Activated CD4-positive, alpha-beta T cell treated with anti-CD3 and anti-CD28 coated beads for 4 hours (primary cell): ENCODE measurements at regions not wholly inside any gene's neighbourhood (a gene's known extent, or its start where the extent isn't known, plus 50 kb on each side); places are given as distances from the start of the nearest gene placed in this dataset.
A peak's percentile ranks its signal among the peaks of the same experiment; 100 is the strongest.
"Not testable (repeated sequence)": the region's sequence is repeated elsewhere in the genome, so short reads cannot be mapped to it uniquely, and the experiment has no call there.

ENCODE experiments used
- DNase-seq, 2 donors: peaks; one replicate each; pipeline ENCODE4 v3.0.0-alpha.2; 2020

DNA sequence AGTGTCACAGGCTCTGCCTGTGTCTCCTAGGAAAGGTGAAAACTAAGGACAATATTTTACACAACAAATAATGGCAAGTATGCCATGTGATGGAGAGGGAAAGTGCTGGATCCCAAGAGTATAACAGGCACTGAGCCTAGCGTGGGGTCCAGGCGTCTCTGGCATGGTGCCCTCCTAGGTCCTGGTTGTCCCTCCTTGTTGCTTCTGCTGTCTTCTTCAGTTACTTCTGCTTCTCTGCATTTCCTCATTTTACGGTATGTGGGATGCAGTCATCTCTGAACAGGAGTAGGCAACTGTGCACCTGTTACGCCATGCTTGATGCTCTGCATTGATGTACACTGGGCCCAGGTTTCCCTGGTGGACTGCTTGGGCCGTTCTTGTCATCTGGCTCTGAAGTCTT lies 1480.8 kb downstream of the FOXD4L5 start:
- DNase-seq: not testable (repeated sequence)

DNA sequence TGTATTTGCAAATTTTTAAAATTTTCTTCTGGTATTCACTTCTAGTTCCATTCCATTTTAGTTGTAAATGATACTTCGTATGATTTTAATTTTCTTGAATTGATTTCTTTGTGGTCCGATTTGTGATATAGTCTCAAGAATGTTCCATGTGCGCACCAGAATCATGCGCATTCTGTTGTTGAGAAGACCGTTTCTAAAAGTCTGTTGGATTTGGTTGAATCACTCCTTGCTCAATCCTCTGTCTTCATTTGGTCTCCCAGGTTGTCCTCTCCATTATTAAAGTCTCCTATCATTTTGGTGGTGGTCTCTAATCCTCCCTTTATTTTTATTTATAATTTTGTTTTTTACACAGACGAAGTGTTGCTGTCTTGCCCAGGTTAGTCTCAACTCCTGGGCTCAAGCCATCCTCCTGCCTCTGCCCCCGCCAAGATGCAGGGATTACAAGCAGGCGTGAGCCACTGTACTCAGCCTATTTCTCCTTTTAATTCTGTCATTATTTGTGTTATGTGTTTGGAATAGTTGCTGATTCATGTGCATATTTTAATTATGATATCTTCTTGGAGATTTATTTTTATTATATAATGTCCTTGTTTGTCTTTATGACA lies 1490.8 kb downstream of the FOXD4L5 start:
- not testable (repeated sequence) for DNase-seq

DNA sequence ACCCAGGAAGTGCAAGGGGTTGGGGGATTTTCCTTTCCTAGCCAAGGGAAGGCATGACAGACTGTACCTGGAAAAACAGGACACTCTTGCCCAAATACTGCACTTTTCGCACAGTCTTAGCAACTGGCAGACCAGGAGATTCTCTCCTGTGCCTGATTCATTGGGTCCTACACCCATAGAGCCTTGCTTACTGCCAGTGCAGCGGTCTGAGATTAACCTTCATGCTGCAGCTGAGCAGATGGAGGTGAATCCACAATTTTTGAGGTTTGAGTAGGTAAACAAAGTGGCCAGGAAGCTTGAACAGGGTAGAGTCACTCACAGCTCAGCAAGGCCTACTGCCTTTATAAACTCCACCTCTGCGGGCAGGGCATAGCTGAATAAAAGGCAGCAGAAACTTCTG lies 1497.6 kb downstream of the FOXD4L5 start:
- not testable (repeated sequence) for DNase-seq

DNA sequence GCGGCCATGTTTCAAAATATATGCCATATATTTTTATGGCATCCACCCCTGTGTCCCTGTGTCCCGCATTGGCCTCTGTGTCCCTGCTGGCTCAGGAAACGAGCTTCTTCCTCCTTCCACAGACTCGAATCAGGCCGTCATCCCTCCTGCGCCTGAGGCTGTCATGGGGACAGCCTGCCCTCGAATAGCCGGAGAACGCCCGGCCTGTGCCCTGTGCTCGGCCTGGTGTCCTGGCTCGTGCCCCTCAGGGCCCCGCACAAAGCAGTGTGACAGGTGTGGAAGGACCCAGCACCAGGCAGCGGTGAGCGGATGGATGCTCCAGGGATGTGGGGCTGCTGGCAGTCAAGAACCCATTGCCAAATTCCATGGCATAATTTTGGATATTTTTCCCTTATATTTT lies 1500.0 kb downstream of the FOXD4L5 start:
- not testable (repeated sequence) for DNase-seq

DNA sequence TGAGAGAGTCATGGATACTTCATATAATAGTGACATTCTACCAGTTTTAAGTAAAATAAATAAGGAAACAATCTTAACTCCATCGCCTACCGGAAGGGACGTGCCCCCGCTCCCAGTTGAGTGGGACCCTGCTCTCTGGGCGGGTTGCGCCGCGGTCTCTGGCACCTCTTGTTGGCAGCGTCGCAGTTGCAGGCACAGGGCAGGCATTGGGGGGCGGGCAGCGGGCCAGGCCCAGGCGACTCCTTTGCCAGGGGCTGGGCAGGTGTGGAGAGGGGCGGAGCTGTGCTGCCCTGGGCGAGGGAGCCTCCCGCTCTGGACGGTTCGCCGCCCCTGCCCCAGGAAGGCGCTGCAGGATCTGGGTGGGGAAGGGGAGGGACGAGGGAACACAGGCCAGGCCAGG lies 1500.6 kb downstream of the FOXD4L5 start:
- not testable (repeated sequence) for DNase-seq

DNA sequence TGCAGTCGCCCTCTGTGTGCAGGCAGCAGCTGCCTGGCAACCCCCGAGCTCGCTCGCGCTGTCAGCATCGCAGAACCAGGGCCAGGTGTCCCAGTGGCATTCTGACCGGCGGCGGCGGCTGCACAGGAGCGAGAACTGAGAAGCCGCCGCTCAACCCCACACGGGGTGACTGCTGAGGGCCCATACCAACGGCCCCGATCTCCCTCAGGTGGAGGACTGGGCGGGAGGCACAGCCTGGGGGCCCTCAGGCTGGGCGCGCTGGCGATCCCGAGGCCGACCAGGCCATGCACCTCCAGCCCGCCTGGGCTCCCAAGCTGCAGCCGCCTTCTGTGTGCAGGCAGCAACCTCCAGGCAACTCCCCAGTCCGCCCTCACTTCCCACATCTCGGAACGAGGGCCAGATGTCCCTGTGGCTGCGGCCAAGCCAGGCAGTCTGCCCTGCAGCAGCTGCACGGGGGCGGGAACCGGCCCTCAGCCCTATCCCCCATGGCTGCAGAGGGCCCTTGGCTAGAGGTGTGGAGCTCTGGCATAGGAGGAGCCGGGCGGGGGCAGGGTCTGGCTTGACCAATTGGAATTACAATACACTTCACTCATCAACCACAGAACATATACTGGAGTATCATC lies 1503.1 kb downstream of the FOXD4L5 start:
- DNase-seq: not testable (repeated sequence)

- DNase-seq: not testable (repeated sequence)
Observed at GRCh38 chr9:63781390-63781789, 1503.6 kb downstream of the FOXD4L5 start.

- not testable (repeated sequence) for DNase-seq
Observed at GRCh38 chr9:63776220-63776619, 1508.8 kb downstream of the FOXD4L5 start.

DNA sequence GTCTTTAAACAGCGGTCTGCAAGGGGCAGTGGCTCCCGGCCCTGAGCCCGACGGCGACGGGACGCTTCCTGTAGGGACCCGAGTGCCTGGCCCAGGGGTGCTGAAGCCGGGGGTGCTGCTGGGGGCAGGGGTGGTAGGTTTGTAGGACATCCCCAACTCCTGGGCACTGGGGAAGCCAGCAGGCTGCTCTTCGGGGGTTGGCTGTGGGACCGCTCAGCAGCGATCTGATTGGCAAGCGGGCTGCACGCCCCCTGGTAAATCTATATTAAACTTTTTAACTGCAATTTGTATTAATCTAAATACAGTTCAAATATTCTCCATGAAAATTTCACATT lies 1510.0 kb downstream of the FOXD4L5 start:
- not testable (repeated sequence) for DNase-seq

DNA sequence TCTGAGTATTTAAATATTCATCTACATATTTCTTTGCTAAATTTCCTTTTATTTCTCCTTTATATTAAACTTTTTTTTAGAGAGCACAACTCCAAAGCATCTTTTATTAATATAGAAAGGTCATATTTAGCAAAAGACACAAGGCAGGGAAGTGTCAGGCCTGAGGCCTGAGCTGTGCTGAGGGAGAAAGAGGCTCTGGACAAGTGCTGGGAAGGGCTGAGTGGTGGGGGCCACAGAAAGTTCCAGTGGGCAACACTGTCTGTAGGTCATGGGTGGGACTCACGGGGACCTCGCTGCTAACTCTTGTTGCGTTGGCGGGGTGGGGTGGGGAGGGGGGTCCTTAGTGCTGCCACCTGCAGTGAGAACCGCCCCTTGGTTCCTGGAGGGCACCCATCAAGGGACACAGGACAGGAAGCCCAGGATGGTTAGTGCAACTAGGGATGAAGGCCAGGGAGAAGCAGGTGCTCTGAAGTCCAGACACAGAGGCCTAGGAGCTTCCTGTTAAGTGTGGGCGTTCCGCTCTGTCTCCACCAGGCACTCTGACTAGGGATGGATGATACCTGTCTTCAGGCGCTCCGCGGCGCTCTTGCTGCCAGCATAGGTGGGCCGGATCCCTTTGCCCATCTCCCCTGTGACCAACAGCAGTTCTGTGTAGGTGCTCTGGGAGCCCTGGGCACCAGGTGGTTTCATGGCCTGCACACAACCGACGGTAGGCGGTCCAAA lies 1510.5 kb downstream of the FOXD4L5 start:
- DNase-seq: not testable (repeated sequence)

DNA sequence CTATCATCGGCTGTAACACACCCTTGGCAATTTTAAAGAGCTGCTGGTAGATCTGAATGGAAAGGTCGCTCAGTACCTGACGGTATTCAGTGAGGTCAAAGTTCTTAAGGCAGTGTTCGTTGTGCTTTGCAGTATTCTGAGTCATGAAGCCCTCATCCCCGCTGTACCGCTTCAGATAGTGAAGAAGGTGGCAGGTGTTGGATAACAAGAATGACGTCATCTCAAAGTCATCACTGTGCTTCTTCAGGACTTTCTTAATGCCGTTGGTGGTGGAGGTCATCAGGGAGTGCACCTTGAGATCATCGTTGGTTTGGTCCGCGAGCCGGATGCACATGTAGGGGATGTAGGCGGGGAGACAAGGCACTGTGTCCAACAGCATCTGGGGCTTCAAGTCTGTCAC lies 1522.8 kb downstream of the FOXD4L5 start:
- DNase-seq: not testable (repeated sequence)

- not testable (repeated sequence) for DNase-seq
Observed at GRCh38 chr9:63729021-63729420, 1556.0 kb downstream of the FOXD4L5 start.

GRCh38 chr9:63728287-63728686 lies 1556.7 kb downstream of the FOXD4L5 start:
- DNase-seq: no peak

DNA sequence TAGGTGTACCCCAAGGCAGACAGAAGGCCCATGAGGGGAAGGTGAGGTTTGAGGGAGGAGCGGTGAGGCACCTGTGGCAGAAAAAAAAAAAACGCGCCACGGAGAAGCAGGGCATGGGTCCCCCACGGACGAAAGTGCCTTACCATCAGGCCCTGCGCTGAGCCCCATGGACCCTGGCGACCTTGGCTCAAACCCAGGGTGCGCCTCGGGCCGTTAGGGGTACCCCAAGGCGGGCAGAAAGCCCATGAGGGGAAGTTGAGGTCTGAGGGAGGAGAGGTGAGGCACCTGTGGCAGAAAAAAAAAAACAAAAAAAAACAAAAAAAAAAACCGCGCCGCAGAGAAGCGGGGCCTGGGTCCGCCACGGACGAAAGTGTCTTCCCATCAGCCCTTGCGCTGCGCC lies 1576.7 kb downstream of the FOXD4L5 start:
- not testable (repeated sequence) for DNase-seq

- DNase-seq: not testable (repeated sequence)
Observed at GRCh38 chr9:63704456-63704855, 1580.6 kb downstream of the FOXD4L5 start.

GRCh38 chr9:63703670-63704069 lies 1581.3 kb downstream of the FOXD4L5 start:
- peak; percentile 23 to 35 for DNase-seq

DNA sequence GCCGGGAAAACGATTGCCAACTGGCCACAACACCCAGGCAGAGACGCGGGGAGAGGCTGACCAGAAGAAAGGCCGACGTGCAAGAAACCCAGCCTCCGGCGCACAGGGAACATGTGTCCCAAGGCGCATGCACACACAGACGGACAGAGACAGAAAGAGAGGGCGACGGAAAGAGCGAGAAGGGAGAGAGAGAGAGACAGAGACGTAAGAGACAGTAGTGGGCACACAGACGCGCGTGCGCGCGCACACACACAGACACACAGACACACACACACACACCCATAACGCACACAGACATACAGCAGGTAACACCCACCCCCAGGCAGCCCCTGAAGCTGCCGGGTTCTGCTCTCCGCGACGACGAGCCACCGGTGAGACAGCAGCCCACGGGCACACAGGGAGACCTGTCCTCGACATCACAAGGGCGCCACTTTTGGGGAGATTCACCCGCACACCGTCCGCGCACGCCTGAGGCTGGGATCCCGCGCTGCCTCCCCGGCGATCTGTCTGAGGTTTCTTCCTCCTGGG lies 1581.8 kb downstream of the FOXD4L5 start:
- not testable (repeated sequence) for DNase-seq
